Calu3 (cell line): ENCODE measurements at regions not wholly inside any gene's neighbourhood (a gene's known extent, or its start where the extent isn't known, plus 50 kb on each side); places are given as distances from the start of the nearest gene placed in this dataset.
A peak's percentile ranks its signal among the peaks of the same experiment; 100 is the strongest.

Experiments
- BruUV-seq: library from RNA; stranded (reverse); fragments of 400-500 nt; replicated peaks from 2 replicates; lab custom pipeline; 2021; lab: Mats Ljungman, UMichigan
- CTCF ChIA-PET: fragments of 300-600 bp; sonication (Branson Sonifier 250); formaldehyde crosslinking; loops from one replicate; lab custom pipeline; 2022; ENCODE audit warnings: antibody characterized with exemption; lab: Charles Lee
- DNase-seq: peaks from one replicate; pipeline ENCODE4 v3.0.0; 2022
- H3K27ac Mint-ChIP-seq: one replicate; pipeline ENCODE4 v1.8.0; 2022; ENCODE audit warnings: mixed read lengths; ENCODE audit not compliant: unreplicated experiment
- H3K27me3 Mint-ChIP-seq: one replicate; pipeline ENCODE4 v1.8.0; 2022; ENCODE audit warnings: mixed read lengths; ENCODE audit not compliant: unreplicated experiment
- H3K36me3 Mint-ChIP-seq: one replicate; pipeline ENCODE4 v1.8.0; 2022; ENCODE audit warnings: mild to moderate bottlenecking, moderate library complexity, mixed read lengths; ENCODE audit not compliant: insufficient read depth, unreplicated experiment
- H3K4me1 Mint-ChIP-seq: one replicate; pipeline ENCODE4 v1.8.0; 2022; ENCODE audit warnings: mild to moderate bottlenecking, low read depth, mixed read lengths; ENCODE audit not compliant: unreplicated experiment
- H3K4me3 Mint-ChIP-seq: one replicate; pipeline ENCODE4 v1.8.0; 2022; ENCODE audit warnings: mild to moderate bottlenecking, low read depth, moderate library complexity, mixed read lengths; ENCODE audit not compliant: unreplicated experiment
- H3K9me3 Mint-ChIP-seq: one replicate; pipeline ENCODE4 v1.8.0; 2022; ENCODE audit warnings: low read depth, mixed read lengths; ENCODE audit not compliant: unreplicated experiment
- intact Hi-C: fragments of 100-400 bp; cut with micrococcal nuclease; formaldehyde crosslinking; loops from one replicate; pipeline ENCODE4 v1.10.0; 2022; ENCODE audit not compliant: unreplicated experiment
- TF ChIP-seq, protein P1 (sequence below): fragments of 200-600 bp; IDR thresholded peaks from one replicate; pipeline ENCODE4 v1.8.0; 2022; ENCODE audit warnings: antibody characterized with exemption; ENCODE audit not compliant: unreplicated experiment

DNA sequence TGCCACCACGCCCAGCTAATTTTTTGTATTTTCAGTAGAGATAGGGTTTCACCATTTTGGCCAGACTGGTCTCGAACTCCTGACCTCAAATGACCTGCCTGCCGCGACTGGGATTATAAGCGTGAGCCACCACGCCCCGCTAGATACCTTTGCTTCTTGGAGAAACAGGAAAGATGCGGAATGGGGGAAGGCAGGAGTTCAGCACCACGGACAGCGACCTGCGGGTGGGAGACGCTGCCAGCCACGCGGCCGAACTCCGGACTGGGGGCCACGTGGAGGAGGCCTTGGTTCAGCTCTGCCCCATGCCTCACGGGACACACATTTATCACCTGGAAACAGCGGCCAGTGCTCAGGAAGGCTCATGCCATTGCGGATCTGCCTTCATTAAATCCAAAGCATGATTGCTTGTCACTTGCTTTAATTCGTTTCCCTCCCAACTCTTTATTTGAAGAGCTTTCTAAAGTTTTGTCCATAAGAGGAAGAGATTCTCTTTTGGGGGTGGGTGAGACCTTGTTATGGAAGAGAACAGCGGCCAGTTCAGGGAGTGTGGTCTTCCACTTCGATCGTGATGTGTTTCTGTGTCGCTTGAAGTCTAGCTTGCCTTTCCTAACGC is 219.9 kb downstream of the ENGASE start:
- intact Hi-C loops: no loop called here
- H3K27ac Mint-ChIP-seq: no peak overlapping the region
- TF ChIP-seq, protein P1, sequence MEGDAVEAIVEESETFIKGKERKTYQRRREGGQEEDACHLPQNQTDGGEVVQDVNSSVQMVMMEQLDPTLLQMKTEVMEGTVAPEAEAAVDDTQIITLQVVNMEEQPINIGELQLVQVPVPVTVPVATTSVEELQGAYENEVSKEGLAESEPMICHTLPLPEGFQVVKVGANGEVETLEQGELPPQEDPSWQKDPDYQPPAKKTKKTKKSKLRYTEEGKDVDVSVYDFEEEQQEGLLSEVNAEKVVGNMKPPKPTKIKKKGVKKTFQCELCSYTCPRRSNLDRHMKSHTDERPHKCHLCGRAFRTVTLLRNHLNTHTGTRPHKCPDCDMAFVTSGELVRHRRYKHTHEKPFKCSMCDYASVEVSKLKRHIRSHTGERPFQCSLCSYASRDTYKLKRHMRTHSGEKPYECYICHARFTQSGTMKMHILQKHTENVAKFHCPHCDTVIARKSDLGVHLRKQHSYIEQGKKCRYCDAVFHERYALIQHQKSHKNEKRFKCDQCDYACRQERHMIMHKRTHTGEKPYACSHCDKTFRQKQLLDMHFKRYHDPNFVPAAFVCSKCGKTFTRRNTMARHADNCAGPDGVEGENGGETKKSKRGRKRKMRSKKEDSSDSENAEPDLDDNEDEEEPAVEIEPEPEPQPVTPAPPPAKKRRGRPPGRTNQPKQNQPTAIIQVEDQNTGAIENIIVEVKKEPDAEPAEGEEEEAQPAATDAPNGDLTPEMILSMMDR: no peak
- H3K4me3 Mint-ChIP-seq: no peak overlapping the region
- CTCF ChIA-PET: no interaction called here
- no peaks in the 10 kb centered on the region for H3K4me1 Mint-ChIP-seq
- peak; percentile 71 for DNase-seq
- peaks cover 5% of the 10 kb centered on the region for H3K36me3 Mint-ChIP-seq
- no peaks in the 10 kb centered on the region for H3K9me3 Mint-ChIP-seq
- BruUV-seq: no TSS peak
- H3K27me3 Mint-ChIP-seq: peaks cover 100% of the 10 kb centered on the region

GRCh38 chr17:79292501-79292900 is 217.9 kb downstream of the ENGASE start:
- Mint-ChIP-seq H3K4me3 (no peak overlapping the region), H3K27me3 (peaks cover 100% of the 10 kb centered on the region), H3K36me3 (peaks cover 5% of the 10 kb centered on the region), H3K4me1 (no peaks in the 10 kb centered on the region), H3K9me3 (no peaks in the 10 kb centered on the region), H3K27ac (no peak overlapping the region)
- CTCF ChIA-PET: no interaction called here
- TF ChIP-seq, protein P1: no peak
- DNase-seq: no peak
- intact Hi-C loops: no loop called here
- no TSS peak for BruUV-seq

DNA sequence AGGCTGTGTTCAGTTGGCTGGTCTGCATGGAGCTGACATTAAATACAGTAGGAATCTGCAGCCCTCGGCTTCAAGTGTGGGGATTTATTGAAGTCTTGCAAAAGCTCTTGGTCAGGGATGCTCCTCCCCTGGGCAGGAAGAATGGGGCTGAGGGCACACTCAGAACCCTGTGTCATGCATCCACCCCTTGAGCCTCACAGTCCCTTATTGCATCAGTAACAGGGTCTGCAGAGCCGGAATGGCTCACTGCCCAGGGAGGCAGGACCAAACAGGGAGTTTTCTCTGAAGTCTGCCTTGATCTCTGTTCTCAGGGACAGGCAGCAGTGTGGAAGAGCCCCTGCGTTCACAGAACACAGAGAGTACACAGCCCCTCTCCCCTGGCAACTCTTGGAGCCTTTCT is 216.8 kb downstream of the ENGASE start:
- intact Hi-C loops: no loop called here
- H3K36me3 Mint-ChIP-seq: peaks cover 5% of the 10 kb centered on the region
- CTCF ChIA-PET: no interaction called here
- TF ChIP-seq, protein P1: no peak
- no peak overlapping the region for H3K4me3 Mint-ChIP-seq
- H3K27me3 Mint-ChIP-seq: peaks cover 100% of the 10 kb centered on the region
- H3K27ac Mint-ChIP-seq: no peak overlapping the region
- no peaks in the 10 kb centered on the region for H3K9me3 Mint-ChIP-seq
- H3K4me1 Mint-ChIP-seq: no peaks in the 10 kb centered on the region
- DNase-seq: no peak
- BruUV-seq: no TSS peak

DNA sequence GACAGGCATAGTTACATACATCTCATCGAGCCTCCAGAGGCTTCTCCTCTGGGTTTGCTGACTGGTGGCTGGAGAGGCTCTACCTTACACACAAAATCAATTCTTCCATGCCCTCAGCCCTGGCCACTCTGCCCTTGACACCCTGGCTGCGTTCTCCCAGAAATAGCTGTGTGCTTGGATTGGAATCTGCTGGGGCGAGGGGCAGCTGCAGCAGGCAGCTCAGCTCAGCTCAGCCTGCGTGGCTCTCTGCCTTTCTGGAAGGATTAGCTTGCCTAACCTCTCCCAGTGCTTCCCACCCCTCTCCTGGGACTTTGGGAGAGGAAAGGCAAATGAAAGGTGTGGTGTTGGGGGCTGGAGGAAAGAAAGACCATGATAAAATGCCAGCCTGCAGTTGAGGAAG is 216.1 kb downstream of the ENGASE start:
- DNase-seq: no peak
- Mint-ChIP-seq H3K4me3 (no peak overlapping the region), H3K4me1 (no peaks in the 10 kb centered on the region), H3K27ac (no peak overlapping the region), H3K27me3 (peaks cover 100% of the 10 kb centered on the region), H3K36me3 (peaks cover 5% of the 10 kb centered on the region), H3K9me3 (no peaks in the 10 kb centered on the region)
- CTCF ChIA-PET: no interaction called here
- intact Hi-C loops: no loop called here
- BruUV-seq: no TSS peak
- TF ChIP-seq, protein P1: no peak
